SU-DHL-6 (cell line): ENCODE measurements at regions not wholly inside any gene's neighbourhood (a gene's known extent, or its start where the extent isn't known, plus 50 kb on each side); places are given as distances from the start of the nearest gene placed in this dataset.

Source experiments
- CTCF ChIP-seq: fragments of 200-600 bp; sonication (generic); IDR thresholded peaks from one replicate; pipeline ENCODE4 v1.5.1; 2017; ENCODE audit warnings: antibody characterized with exemption, mild to moderate bottlenecking, low read length, moderate library complexity; ENCODE audit not compliant: insufficient read depth, poor library complexity, severe bottlenecking
- EZH2phosphoT487 ChIP-seq: fragments of 200-600 bp; sonication (generic), shearing (Covaris generic); conservative IDR thresholded peaks from 2 replicates; pipeline ENCODE4 v1.6.1; 2018; ENCODE audit warnings: mild to moderate bottlenecking, antibody characterized with exemption, low read length, moderate library complexity, mixed read lengths

GRCh38 chr11:134799386-134799785, 387.3 kb upstream of the B3GAT1 start:
- TF ChIP-seq CTCF (no peak), EZH2phosphoT487 (no peak)
